GM18858 (cell line): ENCODE measurements at regions not wholly inside any gene's neighbourhood (a gene's known extent, or its start where the extent isn't known, plus 50 kb on each side); places are given as distances from the start of the nearest gene placed in this dataset.
"Not testable (repeated sequence)": the region's sequence is repeated elsewhere in the genome, so short reads cannot be mapped to it uniquely, and the experiment has no call there.

Source experiments
- ATAC-seq: cut with Tn5 transposase; IDR thresholded peaks from one replicate; pipeline ENCODE4 v1.9.1; 2021; ENCODE audit not compliant: unreplicated experiment

GRCh38 chr2:84158605-84159004 lies 300.5 kb downstream of the SUCLG1 start:
- ATAC-seq = no peak

GRCh38 chr2:84152462-84152861 lies 306.6 kb downstream of the SUCLG1 start:
- no peak for ATAC-seq

- ATAC-seq = no peak
These were observed 314.7 kb downstream of the SUCLG1 start for GRCh38 chr2:84144345-84144744.

- no peak for ATAC-seq
These were observed 322.0 kb downstream of the SUCLG1 start for GRCh38 chr2:84137034-84137433.

- ATAC-seq = no peak
These were observed 326.7 kb downstream of the SUCLG1 start for GRCh38 chr2:84132370-84132769.

GRCh38 chr2:84131278-84131830 lies 327.7 kb downstream of the SUCLG1 start:
- no peak for ATAC-seq

- no peak for ATAC-seq
These were observed 330.1 kb downstream of the SUCLG1 start for GRCh38 chr2:84129018-84129417.

GRCh38 chr2:84127812-84128211 lies 331.3 kb downstream of the SUCLG1 start:
- ATAC-seq = not testable (repeated sequence)

GRCh38 chr2:84126530-84126929 lies 332.6 kb downstream of the SUCLG1 start:
- ATAC-seq = no peak

GRCh38 chr2:84126084-84126483 lies 333.0 kb downstream of the SUCLG1 start:
- no peak for ATAC-seq

GRCh38 chr2:84116143-84116542 lies 342.9 kb downstream of the SUCLG1 start:
- ATAC-seq = no peak

GRCh38 chr2:84115173-84115857 lies 343.8 kb downstream of the SUCLG1 start:
- ATAC-seq = peak; percentile 91

- not testable (repeated sequence) for ATAC-seq
These were observed 355.1 kb downstream of the SUCLG1 start for GRCh38 chr2:84103816-84104527.

GRCh38 chr2:84102274-84102673 lies 356.8 kb downstream of the SUCLG1 start:
- no peak for ATAC-seq

GRCh38 chr2:84088656-84089055 lies 370.4 kb downstream of the SUCLG1 start:
- ATAC-seq = no peak

- no peak for ATAC-seq
These were observed 373.5 kb downstream of the SUCLG1 start for GRCh38 chr2:84085562-84085961.

GRCh38 chr2:84084856-84085255 lies 374.2 kb downstream of the SUCLG1 start:
- no peak for ATAC-seq

GRCh38 chr2:84083984-84084383 lies 375.1 kb downstream of the SUCLG1 start:
- no peak for ATAC-seq

- ATAC-seq = no peak
These were observed 380.6 kb downstream of the SUCLG1 start for GRCh38 chr2:84078471-84078870.

GRCh38 chr2:84077496-84077895 lies 381.6 kb downstream of the SUCLG1 start:
- peak; percentile 62 for ATAC-seq

GRCh38 chr2:84071050-84071449 lies 388.0 kb downstream of the SUCLG1 start:
- ATAC-seq = no peak

- no peak for ATAC-seq
These were observed 393.2 kb downstream of the SUCLG1 start for GRCh38 chr2:84065857-84066256.
